HG03354 (cell line): ENCODE measurements at regions not wholly inside any gene's neighbourhood (a gene's known extent, or its start where the extent isn't known, plus 50 kb on each side); places are given as distances from the start of the nearest gene placed in this dataset.

Experiments
- ATAC-seq: cut with Tn5 transposase; IDR thresholded peaks from one replicate; pipeline ENCODE4 v1.9.1; 2021; ENCODE audit warnings: mild to moderate bottlenecking; ENCODE audit not compliant: unreplicated experiment, poor library complexity, severe bottlenecking

DNA sequence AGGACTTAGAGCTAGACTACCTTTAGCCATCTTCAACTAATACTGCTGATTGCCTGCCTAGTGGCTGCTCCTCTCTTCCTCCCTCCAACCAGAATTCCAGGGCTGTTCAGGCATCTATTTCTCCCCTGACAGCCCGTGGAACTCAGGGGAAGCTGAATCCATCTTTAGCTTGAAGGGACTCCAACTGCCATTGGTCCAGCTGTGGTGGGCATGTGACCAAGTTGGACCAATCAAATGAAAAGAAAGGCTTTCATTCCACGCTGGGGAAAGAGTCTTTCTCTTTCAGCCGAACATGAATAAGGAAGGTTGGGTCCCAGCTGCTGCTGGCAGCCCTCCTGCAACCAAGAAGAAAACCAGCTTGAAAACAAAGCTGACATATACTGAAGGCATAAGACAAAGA lies 168.5 kb upstream of the OBI1 start:
- no peak for ATAC-seq

DNA sequence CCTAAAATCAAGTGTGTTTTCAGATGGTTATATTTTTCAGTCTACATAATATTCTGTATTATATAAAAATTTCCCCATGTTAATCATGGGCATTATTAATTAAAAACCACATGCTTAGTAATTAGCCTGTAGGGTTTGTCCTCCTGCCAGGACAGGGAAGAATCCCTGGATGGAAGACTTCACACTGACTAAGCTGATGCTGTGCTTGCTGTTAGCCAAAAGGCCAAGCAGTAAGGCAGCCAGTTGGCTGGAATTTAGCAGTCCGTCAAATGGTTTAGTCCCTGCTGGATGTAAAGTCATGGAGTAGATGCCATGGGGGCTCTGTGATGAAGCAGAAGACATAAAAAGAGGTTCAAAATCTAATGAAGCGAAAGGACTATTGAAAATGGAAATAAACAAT lies 168.0 kb upstream of the OBI1 start:
- no peak for ATAC-seq

DNA sequence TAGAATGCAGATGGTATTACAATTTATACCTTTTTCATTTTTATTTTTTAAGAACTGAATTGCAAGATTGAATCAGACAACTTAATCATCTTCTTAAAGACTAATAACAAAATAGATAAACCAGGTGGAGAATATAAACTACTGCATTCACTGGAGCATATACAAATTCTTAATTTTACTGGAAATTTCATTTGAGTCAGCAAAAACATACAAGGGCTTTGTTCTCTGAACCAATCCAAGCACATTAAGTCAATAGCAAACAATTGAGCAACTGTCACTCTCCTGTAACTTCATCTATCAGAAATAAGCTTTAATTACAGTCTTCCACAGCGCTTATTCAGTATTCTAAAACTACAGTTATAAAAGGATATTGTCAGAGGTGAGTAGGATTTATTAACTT lies 167.4 kb upstream of the OBI1 start:
- ATAC-seq: no peak

DNA sequence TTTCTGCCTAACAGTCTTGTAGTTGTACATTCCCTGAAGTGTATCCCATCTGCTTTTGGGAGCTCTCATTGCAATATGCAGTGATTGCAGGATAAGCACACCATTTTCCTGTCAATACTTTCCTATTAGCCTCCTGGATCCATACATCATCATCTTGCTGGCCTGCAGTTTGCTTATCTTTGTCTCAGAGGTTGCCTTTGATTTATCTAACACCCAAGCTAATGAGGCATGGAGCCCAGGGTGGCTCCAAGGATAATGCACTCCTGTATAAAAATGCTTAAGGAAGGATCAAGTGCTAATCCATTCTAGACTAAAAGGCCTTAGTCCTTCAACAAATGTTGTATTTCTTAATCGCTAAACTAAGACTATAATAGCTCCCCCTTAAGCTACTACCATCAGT lies 161.6 kb upstream of the OBI1 start:
- ATAC-seq: no peak

DNA sequence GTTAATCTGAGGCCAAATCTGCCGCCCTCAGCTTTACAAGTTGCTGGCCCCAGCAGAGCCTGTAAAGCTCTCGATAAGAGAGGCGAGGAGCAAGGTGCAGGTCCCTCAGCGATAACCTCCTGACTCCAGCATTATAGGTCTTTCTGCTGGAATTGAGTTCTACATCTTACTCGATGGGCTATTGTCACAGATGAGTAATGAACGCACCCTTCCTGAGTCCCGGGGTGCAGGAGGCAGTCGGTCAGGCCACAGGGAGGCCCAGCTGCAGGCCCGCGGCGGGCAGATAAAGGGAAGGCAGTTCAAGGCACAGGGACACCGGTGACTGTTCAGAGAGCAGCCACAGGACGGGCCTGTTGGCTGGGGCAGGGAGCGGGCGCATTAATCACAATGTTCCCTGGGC lies 157.6 kb upstream of the OBI1 start:
- ATAC-seq: no peak

DNA sequence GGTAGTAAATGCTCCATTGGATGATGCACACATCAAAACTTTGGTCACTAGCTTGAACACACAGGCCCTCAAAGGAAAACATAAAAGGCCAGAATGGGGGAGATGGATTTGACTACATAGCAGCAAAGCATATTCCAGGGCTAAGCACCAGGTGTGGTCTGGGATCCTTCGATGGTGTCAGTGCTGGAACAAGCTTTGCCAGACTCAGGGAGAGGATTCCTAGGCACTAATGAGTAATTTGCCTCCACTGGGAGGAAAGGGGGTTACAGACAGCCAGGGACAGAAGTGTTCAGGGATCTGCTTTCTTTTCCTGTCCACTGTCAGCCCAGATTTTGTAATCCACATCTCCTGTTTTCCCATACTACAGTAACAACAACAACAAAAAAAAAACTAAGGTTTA lies 157.2 kb upstream of the OBI1 start:
- no peak for ATAC-seq

DNA sequence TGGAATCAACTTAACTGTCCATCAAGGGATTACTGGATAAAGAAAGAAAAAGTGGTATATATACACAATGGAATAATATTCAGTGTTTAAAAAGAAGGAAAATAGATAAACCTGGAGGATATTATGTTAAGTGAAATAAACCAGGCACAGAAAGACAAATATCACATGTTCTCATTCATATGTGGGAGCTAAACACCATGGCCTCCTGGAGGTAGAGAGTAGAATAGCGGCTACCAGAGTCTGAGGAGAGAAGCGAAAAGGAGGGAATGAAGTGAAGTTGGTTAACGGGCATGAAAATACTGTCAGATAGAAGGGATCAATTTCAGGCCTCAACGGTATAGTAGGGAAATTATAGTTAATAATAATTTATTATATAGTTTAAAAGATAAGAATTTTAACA lies 147.5 kb upstream of the OBI1 start:
- ATAC-seq: peak; percentile 80

DNA sequence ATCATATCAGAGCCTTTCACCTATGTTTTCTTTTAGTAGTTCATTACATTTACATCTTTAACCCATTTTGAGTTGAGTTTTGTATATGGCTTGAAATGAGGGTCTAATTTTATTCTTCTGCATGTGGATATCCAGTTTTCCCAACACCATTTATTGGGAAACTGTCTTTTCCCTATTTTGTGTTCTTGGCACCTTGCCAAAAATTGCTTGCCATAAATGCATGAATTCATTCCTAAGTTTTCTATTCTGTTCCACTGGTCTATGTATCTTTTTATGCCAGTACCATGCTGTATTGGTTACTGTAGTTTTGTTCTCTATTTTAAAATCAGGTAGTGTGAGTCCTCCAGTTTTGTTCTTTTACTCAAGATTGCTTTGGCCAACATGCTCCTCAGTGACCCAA lies 144.0 kb upstream of the OBI1 start:
- no peak for ATAC-seq

DNA sequence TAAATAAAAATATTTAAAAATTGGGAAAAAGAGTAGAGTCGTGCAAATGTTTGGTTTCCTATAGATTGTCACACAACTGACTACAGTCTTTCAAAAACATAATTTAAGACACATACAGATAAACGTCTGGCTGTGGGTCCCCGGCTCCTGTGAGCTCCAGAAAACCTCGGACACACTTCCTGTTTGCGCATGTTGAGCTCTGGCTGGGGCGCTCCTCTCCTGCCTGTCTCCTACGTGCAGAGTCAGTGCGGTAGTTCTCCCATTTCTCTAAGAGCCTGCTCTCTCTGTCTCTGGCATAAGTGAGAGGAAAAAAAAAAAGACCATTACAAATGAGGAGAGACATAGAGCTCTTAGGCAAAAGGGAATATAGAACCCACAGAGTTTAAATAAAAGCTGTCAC lies 128.2 kb upstream of the OBI1 start:
- no peak for ATAC-seq

DNA sequence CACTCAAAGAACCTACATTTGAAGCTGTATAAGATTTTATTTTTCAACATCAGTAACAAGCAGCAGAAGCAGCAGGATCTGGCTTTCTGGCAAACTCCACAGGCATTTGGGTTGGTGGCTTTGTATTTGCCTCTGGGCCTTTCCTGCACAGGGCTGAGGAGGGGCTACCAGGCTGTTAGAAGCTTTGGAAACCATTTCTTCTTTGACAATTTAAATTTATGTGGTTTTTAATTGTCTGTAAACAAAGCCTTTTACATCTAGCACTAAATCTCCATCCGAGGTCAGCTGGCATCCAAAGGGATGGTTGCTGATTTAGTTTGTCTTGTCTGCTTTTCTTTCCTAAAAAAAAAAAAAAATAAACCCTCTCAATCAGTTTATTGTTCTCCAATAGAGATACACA lies 127.5 kb upstream of the OBI1 start:
- no peak for ATAC-seq

DNA sequence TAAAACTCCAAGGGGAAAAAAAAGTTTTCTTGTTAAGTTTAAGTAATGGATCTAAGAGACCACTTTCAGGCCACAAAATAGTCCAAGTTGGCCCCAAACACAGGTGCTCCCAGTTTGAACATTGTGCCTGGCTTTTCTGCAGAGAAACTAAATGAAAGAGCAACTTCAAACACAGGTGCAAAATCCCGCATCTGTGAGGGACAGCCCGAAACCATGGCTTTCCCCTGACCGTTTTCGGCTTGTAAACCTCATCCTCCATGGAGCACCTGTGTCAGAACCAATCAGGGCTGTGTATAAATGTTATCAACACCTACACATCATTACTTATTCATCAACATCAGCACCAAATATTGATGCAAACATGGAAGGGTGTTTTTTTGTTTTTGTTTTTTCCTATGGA lies 126.8 kb upstream of the OBI1 start:
- no peak for ATAC-seq

DNA sequence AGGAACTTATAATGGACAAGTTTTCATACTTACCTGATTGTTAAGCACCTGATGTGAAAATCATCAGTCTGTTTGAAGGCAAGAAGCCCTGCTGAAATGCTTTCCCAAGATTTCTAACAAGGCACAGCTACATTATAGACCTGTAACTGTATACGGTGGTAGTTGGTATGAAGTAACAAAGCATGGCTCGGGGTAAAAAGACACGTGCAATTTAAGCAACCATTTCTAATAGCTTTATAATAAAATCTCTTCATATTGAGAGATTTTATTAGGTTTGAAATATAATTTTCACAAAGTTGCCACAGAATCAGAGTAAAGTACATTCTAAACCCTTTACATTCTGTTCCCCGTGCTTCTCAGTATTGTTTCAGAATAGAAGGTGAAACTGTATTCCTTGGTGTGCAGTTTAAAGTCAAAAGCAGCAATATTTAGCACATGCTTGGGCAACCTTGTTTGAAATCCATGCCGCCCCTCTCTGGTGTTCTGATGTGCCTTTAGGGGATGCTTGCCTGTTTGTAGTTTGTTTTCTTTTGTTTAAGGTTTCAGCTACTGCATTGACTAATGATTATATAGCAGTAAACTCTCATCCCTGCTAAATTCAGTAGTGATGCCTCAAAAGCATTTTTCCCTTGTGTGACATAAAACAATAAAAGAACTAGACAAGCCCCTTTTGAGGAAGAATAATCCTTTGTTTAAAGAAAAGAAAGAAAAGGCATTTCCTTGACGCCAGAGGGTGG lies 125.2 kb upstream of the OBI1 start:
- ATAC-seq: no peak

DNA sequence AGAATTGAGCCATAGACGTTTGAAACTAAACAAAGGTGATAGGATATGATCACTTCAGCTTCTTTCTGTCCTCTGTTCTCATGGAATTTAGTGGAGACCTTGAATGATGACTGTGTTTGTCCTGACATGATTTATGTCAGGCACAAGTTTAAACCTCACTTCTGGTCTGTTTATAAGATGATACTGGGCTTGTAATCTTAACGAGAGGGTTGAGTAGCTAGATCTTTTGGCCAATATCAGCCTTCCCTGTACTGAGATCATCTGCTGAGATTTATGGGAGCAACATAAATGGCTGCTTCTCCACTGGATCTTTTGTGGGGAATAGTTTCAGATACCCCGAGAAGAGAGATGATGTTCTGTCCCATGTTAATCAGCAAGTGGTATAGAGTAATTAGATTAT lies 121.8 kb upstream of the OBI1 start:
- no peak for ATAC-seq

DNA sequence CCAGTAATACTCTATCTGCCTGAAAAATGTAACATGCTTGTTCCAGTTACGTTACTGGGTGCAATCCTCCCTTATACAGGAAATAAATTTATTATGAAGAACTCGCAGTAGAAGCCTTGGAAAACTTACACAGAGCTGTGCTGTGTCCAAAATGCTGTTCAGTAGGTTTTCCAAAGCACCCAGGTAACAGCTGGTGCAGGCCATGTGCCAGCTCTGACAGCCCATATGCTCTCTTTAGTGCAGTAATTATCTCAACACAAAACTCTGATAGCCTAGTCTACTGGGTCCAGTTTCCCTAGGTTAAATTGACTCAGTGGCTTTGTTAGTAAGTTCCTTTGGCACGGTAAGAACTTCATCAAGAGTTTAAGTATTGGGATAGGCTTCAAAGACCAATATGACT lies 120.7 kb upstream of the OBI1 start:
- no peak for ATAC-seq

DNA sequence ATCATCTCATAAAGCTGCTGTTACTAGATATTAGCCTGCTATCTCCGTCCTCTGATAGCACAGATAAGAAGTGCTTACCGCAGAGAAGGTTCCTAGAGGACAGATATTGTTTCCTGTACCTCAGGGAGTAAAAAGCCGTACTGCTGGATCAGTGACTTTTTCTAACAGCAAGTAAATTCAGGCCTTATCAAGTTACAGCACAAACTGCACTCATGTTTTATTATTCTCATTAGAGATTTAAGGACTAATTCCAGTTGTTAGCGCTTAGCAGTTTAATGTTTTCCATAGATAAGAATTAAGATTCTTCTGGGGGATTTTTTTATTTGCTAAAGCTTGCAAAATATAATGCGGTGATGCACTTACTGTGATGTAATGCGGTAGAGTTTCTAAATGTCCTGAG lies 119.0 kb upstream of the OBI1 start:
- no peak for ATAC-seq

DNA sequence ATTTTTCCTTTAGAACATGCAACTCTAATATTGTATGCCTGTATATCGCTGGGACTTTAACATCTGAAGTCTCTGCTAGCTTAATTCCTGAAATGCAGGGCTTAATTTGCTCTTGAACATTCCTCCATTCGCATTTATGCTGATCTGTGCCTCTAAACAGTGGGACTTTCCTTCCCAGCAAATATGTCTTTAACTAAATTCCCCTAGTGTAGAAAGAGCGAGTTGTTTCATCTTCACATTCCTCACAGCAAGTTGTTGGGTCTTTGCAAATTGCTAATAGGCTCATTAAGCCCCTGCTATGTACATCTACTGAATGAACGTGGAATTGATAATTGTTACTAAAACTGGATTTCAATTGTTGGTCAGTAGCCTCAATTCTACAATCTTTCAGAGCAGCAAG lies 118.4 kb upstream of the OBI1 start:
- ATAC-seq: no peak

DNA sequence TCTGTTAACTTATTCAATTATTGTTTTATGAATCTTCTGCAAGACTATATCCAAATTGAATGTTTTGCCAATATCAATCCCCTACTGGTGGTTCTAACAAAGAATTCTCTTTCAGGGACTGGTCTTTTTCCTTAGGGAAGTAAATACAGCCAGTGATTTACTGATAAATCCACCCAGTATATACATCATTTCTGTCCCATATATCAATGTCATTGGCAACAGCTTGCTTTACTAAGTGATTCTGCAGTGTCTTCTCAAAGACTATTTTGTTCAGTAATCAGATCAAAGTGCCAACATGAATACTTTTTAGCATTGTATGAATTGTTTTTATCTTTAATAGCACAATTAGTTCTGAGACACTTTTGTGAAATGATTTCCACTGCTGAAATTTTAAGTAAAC lies 114.0 kb upstream of the OBI1 start:
- ATAC-seq: no peak

DNA sequence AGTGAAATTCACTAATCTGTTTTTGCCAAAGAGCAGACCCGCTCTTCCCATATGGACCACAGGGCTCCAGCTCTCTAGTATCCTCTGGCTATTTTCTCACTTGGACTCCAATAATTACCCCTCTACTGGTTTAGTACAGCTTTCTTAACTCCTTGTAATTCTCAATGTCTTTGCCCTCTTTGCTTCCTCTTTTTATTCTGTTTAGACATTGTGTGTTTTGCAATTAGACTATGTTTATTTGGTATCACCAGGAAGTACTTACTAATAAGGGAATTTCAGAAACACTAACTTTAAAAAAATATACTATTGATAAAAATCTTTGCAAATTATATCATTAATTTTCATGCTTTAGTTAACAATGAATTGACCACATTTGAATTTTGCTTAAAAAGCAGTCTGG lies 111.6 kb upstream of the OBI1 start:
- no peak for ATAC-seq

DNA sequence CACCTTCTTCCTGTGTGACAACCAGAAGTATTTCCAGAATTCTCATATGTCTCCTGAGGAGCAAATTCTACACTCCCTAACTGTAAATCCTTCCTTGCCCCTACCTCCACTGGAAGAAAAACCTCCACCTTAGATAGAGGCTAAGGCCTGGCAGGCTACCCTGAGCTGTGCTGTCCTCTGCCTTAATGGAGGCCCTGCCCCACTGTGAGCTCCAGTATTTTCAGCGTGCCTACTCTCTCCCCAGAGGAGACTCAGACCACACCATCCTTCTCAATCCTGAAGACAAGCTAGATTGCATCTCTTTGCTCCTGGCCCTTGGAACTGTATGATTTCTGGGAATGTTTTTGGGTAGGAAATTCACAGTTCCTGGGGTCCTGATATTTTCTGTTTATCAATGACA lies 110.0 kb upstream of the OBI1 start:
- ATAC-seq: no peak

DNA sequence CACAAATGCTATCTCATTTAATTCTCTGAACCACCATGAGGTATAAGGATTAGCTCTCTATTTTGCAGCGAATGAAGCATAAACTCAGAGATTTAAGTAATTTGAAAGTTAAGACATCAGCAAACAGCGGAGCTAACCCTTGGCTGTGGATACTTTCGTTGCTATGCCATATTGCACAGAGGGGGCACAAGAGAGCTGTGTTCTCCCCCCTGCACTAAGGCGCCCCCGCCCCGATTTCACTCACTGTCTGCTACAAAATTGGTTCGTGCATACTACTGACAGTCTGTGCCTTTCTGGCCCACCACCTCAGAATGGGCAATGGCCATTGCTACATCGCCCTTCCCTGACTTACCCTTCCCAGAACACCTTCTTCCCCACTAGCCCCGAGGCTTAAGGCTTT lies 105.7 kb upstream of the OBI1 start:
- no peak for ATAC-seq

DNA sequence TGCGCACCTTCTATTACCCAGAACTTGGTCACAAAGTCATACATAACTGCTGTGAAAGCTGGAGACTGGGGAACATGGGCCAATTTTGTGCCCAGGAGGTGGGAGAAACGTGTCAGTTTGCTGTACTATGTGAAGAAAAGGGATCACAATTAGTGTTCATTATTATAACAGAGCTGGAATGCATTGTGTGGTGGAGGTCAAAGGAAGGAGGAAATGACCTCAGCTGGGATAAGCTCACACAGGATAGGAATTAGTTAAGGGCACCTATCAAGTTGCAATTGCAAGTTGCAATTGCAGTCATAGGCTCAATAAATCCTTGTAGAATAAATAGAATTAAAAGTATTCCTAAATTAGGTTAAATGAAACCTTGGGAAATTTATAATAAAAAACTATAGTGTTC lies 103.9 kb upstream of the OBI1 start:
- no peak for ATAC-seq

DNA sequence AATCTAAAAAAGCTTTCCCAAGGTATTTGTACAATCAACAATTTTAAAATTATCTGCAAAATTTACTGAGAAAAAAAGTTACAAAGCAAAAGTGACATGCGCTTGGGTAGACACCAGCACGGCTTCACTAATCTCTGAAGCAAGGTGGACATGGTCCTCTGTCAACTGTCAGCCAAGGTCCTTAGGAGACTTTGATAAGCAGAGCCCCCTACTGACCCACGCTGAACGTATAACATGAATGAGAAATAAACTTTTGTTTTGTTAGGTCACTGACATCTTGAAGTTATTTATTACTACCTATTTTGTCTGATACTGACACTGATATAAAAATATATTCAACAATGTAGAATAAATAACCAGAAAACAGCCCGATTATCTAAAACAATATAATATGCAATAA lies 100.7 kb upstream of the OBI1 start:
- ATAC-seq: no peak
